Body of pancreas (tissue), 4 donors: ENCODE measurements at regions not wholly inside any gene's neighbourhood (a gene's known extent, or its start where the extent isn't known, plus 50 kb on each side); places are given as distances from the start of the nearest gene placed in this dataset.
"Not testable (repeated sequence)": the region's sequence is repeated elsewhere in the genome, so short reads cannot be mapped to it uniquely, and the experiment has no call there.

Experiments used
- ATAC-seq: fragments of 150-250 bp; one replicate; pipeline ENCODE4 v1.9.1; 2016
- DNase-seq, 4 donors: peaks; one replicate each; pipeline ENCODE4 v3.0.0-alpha.2; 2019
- H3K27ac ChIP-seq, 4 donors: fragments of 200-600 bp; sonication (generic); 1 replicate in 3 of 4; 2 replicates in 1 of 4; pipeline versions ENCODE4 v1.5.1 to v1.6.1; 2016 to 2019; ENCODE audit warnings: mild to moderate bottlenecking in 1 of 4, mixed read lengths in 1 of 4, moderate library complexity in 1 of 4
- H3K27me3 ChIP-seq, 2 donors: fragments of 200-600 bp; sonication (generic); one replicate each; pipeline ENCODE4 v1.6.0; 2016; ENCODE audit warnings: mild to moderate bottlenecking in 1 of 2
- H3K36me3 ChIP-seq, 2 donors: fragments of 200-600 bp; sonication (generic); replicated peaks in 1 of 2; 2 replicates each; pipeline ENCODE4 v1.5.1; 2016; ENCODE audit warnings: low read depth in 2 of 2; ENCODE audit not compliant: insufficient read depth in 1 of 2
- H3K4me1 ChIP-seq: fragments of 200-600 bp; sonication (generic); one replicate; pipeline ENCODE4 v1.6.0; 2016
- H3K4me3 ChIP-seq, 2 donors: fragments of 200-600 bp; sonication (generic); 1 replicate in 1 of 2; 2 replicates in 1 of 2; pipeline ENCODE4 v1.5.1; 2016 to 2019
- H3K9me3 ChIP-seq, 3 donors: fragments of 200-600 bp; sonication (generic); 1 replicate in 2 of 3; 2 replicates in 1 of 3; pipeline ENCODE4 v1.5.1; 2016
- POLR2A ChIP-seq, 3 donors: fragments of 450-650 bp; IDR thresholded peaks; one replicate each; pipeline ENCODE4 v1.6.1; 2016; ENCODE audit warnings: antibody characterized with exemption in 3 of 3, mild to moderate bottlenecking in 2 of 3
- WGBS, 2 donors: methylation state at CpG; one replicate each; pipeline ENCODE4 v1.1.5; 2017; 5-methylcytosine and 5-hydroxymethylcytosine counted together
- intact Hi-C: fragments of 100-400 bp; cut with DNase I; formaldehyde crosslinking; loops from one replicate; pipeline ENCODE4 v1.15.1; 2023

GRCh38 chr10:47711428-47711827 is 52.0 kb downstream of the SYT15B start:
- H3K36me3 ChIP-seq, H3K4me1 ChIP-seq, H3K9me3 ChIP-seq, DNase-seq, H3K27ac ChIP-seq, ATAC-seq, H3K27me3 ChIP-seq, intact Hi-C loops, H3K4me3 ChIP-seq: not testable (repeated sequence)

DNA sequence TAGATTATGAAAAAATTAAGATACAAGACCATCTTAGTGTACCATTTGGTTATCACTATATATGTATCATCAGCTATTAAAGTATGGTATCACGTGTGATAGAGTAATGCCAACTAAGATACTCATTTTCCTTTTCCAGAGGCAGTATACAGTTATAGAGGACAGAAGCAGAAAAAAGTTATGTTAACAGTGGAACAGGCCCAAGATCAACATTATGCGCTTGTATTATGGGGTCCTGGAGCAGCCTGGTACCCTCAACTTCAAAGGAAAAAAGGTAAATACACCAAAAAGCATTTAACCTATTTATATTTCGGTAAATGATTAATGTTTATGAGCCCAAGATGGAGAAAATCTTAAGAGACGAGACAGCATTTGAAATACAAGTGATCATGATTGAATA is 52.9 kb downstream of the SYT15B start:
- H3K27ac ChIP-seq, H3K4me3 ChIP-seq, ATAC-seq, H3K4me1 ChIP-seq, H3K9me3 ChIP-seq, intact Hi-C loops, DNase-seq, H3K36me3 ChIP-seq, H3K27me3 ChIP-seq: not testable (repeated sequence)
- no CpG with 5 or more reads among the region's 4 CpGs for WGBS, 2 donors

- H3K27me3 ChIP-seq, H3K4me3 ChIP-seq, H3K9me3 ChIP-seq, H3K4me1 ChIP-seq, H3K36me3 ChIP-seq, intact Hi-C loops: not testable (repeated sequence)
- TF ChIP-seq POLR2A (IDR thresholded peaks at IDR 0.05): peak in 2 of 3 donors; percentile 17 to 49
- peak; percentile 99 for ATAC-seq
- WGBS, 2 donors: 0% methylated on average over 3 to 6 of the region's 66 CpGs
- H3K27ac ChIP-seq: peak overlapping the region; percentile 25 to 82 (median 76)
- peak; percentile 78 to 85 (median 84) for DNase-seq
Observed at GRCh38 chr10:47705698-47706414, 57.5 kb downstream of the SYT15B start.

- ATAC-seq, H3K27ac ChIP-seq, H3K4me3 ChIP-seq, H3K9me3 ChIP-seq, DNase-seq, H3K36me3 ChIP-seq, H3K27me3 ChIP-seq, H3K4me1 ChIP-seq, intact Hi-C loops: not testable (repeated sequence)
- 60 to 71% methylated on average over 1 of the region's 1 CpG for WGBS, 2 donors
Observed at GRCh38 chr10:47701285-47701684, 62.1 kb downstream of the SYT15B start.

GRCh38 chr10:47699854-47700253 is 63.5 kb downstream of the SYT15B start:
- DNase-seq, H3K9me3 ChIP-seq, H3K27me3 ChIP-seq, intact Hi-C loops, H3K36me3 ChIP-seq, ATAC-seq, H3K4me3 ChIP-seq, H3K4me1 ChIP-seq, H3K27ac ChIP-seq: not testable (repeated sequence)

GRCh38 chr10:47696170-47696569 is 67.2 kb downstream of the SYT15B start:
- H3K4me3 ChIP-seq, H3K36me3 ChIP-seq, DNase-seq, H3K27me3 ChIP-seq, H3K4me1 ChIP-seq, H3K27ac ChIP-seq, ATAC-seq, H3K9me3 ChIP-seq, intact Hi-C loops: not testable (repeated sequence)
- 33 to 63% methylated on average over 1 of the region's 1 CpG for WGBS, 2 donors

- intact Hi-C loops, H3K9me3 ChIP-seq, H3K36me3 ChIP-seq, H3K4me1 ChIP-seq, ATAC-seq, H3K27ac ChIP-seq, H3K4me3 ChIP-seq, DNase-seq, H3K27me3 ChIP-seq: not testable (repeated sequence)
- WGBS, 2 donors: 55 to 69% methylated on average over 2 of the region's 3 CpGs
Observed at GRCh38 chr10:47695149-47695548, 68.2 kb downstream of the SYT15B start.

DNA sequence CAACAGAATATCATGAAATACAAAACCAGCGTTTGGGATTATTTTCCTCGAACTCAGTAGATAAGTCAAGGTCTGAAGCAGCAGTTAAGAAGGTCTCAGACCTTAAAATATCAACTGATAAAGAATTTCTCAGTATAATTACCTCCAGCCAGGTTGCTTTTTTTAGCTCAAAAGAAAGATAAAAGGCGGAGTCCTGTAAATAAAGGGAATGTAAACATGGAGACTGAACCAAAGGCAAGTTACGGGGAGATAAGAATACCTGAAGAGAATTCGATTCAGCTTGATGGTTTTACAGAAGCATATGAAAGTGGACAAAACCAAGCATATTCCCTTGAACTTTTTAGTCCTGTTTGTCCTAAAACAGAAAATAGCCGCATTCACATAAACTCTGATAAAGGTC is 73.1 kb downstream of the SYT15B start:
- H3K4me3 ChIP-seq, H3K27me3 ChIP-seq, H3K9me3 ChIP-seq, ATAC-seq, H3K36me3 ChIP-seq, DNase-seq, intact Hi-C loops, H3K27ac ChIP-seq, H3K4me1 ChIP-seq: not testable (repeated sequence)
- WGBS, 2 donors: 31% methylated on average over 2 of the region's 6 CpGs; no CpG with 5 or more reads in 1 of the 2 donors

- not testable (repeated sequence) for H3K9me3 ChIP-seq
- WGBS, 2 donors: 0% methylated on average over 1 of the region's 3 CpGs; no CpG with 5 or more reads in 1 of the 2 donors
Observed at GRCh38 chr10:47683826-47684475, 79.4 kb downstream of the SYT15B start.

DNA sequence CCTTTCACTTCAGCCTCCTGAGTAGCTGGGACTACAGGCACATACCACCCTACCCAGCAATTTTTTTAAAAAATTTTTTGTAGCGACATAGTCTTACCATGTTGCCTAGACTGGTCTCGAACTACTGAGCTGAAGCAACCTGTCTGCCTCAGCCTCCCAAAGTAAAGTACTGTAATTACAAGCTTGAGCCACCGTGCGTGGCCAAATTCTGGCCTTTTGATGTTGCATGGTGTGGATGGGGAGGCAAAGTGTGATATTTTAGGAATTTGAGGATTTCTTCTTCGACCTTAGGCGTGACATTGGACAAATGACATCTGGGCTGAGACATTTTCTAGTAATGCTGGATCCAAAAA is 81.8 kb downstream of the SYT15B start:
- 100% methylated on average over 1 of the region's 6 CpGs; no CpG with 5 or more reads in 1 of the 2 donors for WGBS, 2 donors
- H3K9me3 ChIP-seq, intact Hi-C loops, H3K27ac ChIP-seq, ATAC-seq, H3K4me1 ChIP-seq, H3K4me3 ChIP-seq, H3K36me3 ChIP-seq, H3K27me3 ChIP-seq, DNase-seq: not testable (repeated sequence)

More at GRCh38 chr10:47683826-47684475, 79.4 kb downstream of the SYT15B start:
- H3K4me3 ChIP-seq, H3K36me3 ChIP-seq, ATAC-seq, H3K27me3 ChIP-seq, H3K27ac ChIP-seq, intact Hi-C loops, DNase-seq, H3K4me1 ChIP-seq: not testable (repeated sequence)

DNA sequence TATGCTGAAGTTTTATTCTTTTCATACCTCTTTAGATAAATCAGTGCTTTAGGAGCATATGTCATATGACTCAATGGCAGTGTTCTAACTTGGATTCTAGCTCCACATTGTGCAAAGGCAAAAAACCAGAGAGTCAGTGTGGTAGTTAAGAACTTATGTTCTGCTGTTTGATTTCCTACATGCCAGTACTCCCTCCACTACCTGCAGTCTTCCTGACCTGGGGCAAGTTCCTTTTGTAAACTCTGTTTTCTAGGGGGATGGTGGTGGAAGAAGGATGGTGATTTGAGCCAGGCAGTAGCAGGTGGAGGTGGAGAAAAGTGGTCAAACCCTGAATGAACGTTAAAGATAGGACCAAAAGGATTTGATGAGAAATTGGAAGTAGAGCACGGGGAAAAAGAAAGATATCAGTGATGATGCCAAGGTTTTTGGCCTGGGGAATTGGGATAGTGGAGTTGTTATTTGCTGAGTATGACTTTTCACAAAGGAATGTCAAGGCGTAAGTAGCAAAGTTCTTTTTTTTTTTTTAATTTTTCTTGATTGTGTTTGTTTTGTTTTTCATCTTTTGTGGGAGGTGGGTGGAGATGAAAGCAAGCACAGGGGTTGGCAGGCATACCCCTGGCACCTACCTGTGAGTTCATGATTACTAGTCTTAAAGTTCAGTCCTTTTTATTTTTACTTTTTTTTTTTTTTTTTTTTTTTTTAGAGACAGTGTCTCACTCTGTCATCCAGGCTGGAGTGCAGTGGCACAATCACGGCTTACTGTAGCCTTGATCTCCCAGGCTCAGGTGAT is 82.3 kb downstream of the SYT15B start:
- WGBS, 2 donors: 50 to 64% methylated on average over 2 to 3 of the region's 4 CpGs
- H3K27me3 ChIP-seq, H3K36me3 ChIP-seq, ATAC-seq, intact Hi-C loops, DNase-seq, H3K27ac ChIP-seq, H3K4me1 ChIP-seq, H3K9me3 ChIP-seq, H3K4me3 ChIP-seq: not testable (repeated sequence)
